ENCODE measurements at regions not wholly inside any gene's neighbourhood (a gene's known extent, or its start where the extent isn't known, plus 50 kb on each side); places are given as distances from the start of the nearest gene placed in this dataset.

DNA sequence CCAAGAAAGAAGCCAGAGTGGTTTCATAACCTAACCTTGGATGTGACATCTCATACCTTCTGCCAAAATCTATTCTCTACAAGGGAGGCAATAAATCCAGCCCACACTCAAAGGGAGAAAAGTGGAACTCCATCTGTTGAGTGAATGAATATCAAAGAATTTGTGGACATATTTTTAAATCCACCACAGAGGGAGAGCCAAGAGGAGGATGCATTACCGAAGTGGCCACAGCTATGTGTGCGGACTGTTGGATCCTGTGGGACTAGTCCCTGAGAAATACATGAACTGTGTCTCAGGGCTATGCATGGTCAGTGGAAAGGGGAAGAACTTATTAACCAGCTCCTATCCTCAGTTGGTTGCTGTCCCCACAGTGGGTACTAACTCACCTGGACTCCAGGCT is 273.9 kb downstream of the NUAK1 start:
- Mint-ChIP-seq H3K27ac (ENCODE audit: low read depth, unreplicated experiment) (no peak overlapping the region), H3K36me3 (ENCODE audit: insufficient read depth, unreplicated experiment) (no peaks in the 10 kb centered on the region), H3K4me1 (ENCODE audit: insufficient read depth, unreplicated experiment) (no peaks in the 10 kb centered on the region), H3K27me3 (ENCODE audit: insufficient read depth, unreplicated experiment) (no peaks in the 10 kb centered on the region), H3K4me3 (ENCODE audit: unreplicated experiment) (no peak overlapping the region), H3K9me3 (ENCODE audit: unreplicated experiment) (no peaks in the 10 kb centered on the region)
- TF ChIP-seq, protein P1, sequence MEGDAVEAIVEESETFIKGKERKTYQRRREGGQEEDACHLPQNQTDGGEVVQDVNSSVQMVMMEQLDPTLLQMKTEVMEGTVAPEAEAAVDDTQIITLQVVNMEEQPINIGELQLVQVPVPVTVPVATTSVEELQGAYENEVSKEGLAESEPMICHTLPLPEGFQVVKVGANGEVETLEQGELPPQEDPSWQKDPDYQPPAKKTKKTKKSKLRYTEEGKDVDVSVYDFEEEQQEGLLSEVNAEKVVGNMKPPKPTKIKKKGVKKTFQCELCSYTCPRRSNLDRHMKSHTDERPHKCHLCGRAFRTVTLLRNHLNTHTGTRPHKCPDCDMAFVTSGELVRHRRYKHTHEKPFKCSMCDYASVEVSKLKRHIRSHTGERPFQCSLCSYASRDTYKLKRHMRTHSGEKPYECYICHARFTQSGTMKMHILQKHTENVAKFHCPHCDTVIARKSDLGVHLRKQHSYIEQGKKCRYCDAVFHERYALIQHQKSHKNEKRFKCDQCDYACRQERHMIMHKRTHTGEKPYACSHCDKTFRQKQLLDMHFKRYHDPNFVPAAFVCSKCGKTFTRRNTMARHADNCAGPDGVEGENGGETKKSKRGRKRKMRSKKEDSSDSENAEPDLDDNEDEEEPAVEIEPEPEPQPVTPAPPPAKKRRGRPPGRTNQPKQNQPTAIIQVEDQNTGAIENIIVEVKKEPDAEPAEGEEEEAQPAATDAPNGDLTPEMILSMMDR (IDR thresholded peaks at IDR 0.05; ENCODE audit: unreplicated experiment): no peak
- intact Hi-C loops (cut with micrococcal nuclease): no loop called here
- ChIA-PET POLR2A (interaction anchor here (0.8 kb wide), 1 partner anchor 18 kb away, joined by 3 read pairs; no protein-coding TSS in a partner anchor), CTCF (interaction anchor here (0.5 kb wide), 1 partner anchor 61 kb away, joined by 3 read pairs; no protein-coding TSS in a partner anchor)
- BruUV-seq (replicated peaks): no TSS peak
- no peak for DNase-seq (ENCODE audit: unreplicated experiment)

DNA sequence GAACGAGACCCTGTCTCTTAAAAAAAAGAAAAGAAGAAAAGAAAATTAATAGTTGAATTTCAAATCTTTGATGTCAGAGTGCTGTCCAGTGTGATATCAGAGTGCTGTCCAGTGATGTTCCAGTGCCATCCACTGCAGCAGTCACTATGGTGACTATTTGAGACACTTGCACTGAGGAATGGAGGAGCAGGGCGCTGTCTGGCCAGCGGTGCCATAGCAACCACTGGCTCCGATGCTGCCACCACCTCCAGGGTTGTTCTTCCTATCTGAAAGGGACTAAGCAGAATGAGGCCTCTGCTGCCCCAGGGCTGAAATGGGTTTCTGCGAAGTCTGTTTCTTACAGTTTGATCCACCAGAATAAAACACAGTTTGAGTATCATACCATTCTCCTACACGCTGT is 272.9 kb downstream of the NUAK1 start:
- Mint-ChIP-seq H3K4me3 (ENCODE audit: unreplicated experiment) (no peak overlapping the region), H3K36me3 (ENCODE audit: insufficient read depth, unreplicated experiment) (no peaks in the 10 kb centered on the region), H3K9me3 (ENCODE audit: unreplicated experiment) (peaks cover 4% of the 10 kb centered on the region), H3K27ac (ENCODE audit: low read depth, unreplicated experiment) (no peak overlapping the region), H3K4me1 (ENCODE audit: insufficient read depth, unreplicated experiment) (no peaks in the 10 kb centered on the region), H3K27me3 (ENCODE audit: insufficient read depth, unreplicated experiment) (no peaks in the 10 kb centered on the region)
- BruUV-seq (replicated peaks): no TSS peak
- ChIA-PET CTCF (no interaction called here), POLR2A (no interaction called here)
- DNase-seq (ENCODE audit: unreplicated experiment): no peak
- intact Hi-C loops (cut with micrococcal nuclease): no loop called here
- TF ChIP-seq, protein P1 (IDR thresholded peaks at IDR 0.05; ENCODE audit: unreplicated experiment): no peak

DNA sequence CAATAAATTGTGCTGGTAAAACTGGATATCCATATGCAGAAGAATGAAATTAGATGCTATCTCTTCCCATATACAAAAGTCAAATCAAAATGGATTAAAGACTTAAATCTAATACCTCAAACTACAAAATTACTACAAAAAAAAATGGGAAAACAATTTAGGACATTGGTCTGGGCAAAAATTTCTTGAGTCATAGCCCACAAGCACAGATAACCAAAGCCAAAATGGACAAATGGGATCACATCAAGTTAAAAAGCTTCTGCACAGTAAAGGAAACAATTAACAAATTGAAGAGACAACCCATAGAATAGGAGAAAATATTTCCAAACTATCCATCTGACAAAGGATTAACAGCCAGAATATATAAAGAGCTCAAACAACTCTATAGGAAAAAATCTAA is 264.6 kb downstream of the NUAK1 start:
- ChIA-PET CTCF (no interaction called here), POLR2A (no interaction called here)
- H3K4me3 Mint-ChIP-seq (ENCODE audit: unreplicated experiment): no peak overlapping the region
- peaks cover 10% of the 10 kb centered on the region for H3K9me3 Mint-ChIP-seq (ENCODE audit: unreplicated experiment)
- no TSS peak for BruUV-seq (replicated peaks)
- H3K36me3 Mint-ChIP-seq (ENCODE audit: insufficient read depth, unreplicated experiment): no peaks in the 10 kb centered on the region
- TF ChIP-seq, protein P1 (IDR thresholded peaks at IDR 0.05; ENCODE audit: unreplicated experiment): no peak
- intact Hi-C loops (cut with micrococcal nuclease): no loop called here
- H3K27me3 Mint-ChIP-seq (ENCODE audit: insufficient read depth, unreplicated experiment): no peaks in the 10 kb centered on the region
- no peaks in the 10 kb centered on the region for H3K4me1 Mint-ChIP-seq (ENCODE audit: insufficient read depth, unreplicated experiment)
- no peak overlapping the region for H3K27ac Mint-ChIP-seq (ENCODE audit: low read depth, unreplicated experiment)
- no peak for DNase-seq (ENCODE audit: unreplicated experiment)

DNA sequence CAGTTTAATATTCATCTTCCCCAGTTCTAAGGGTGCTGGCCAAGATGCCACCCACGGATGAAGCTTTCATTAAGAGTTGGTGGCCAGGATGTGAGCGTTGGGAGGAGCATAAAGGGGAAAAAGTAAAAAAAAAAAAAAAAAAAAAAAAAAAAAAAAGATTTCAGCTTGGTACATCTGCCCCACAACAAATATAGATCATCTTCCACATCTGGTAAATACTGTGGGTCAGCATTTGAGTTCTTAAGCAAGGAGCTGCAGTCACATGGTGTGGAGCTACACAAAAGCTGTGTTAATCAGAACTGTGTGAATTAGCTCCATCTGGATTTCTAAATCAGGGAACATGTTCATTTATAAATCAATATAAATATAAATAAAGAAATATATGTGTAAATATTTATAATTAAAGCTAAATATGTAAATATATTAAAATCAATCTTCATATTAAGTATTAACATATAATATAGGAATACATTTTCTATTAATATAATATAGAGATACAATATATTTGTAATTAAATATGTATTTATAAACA is 262.3 kb downstream of the NUAK1 start:
- Mint-ChIP-seq H3K36me3 (ENCODE audit: insufficient read depth, unreplicated experiment) (no peaks in the 10 kb centered on the region), H3K9me3 (ENCODE audit: unreplicated experiment) (no peaks in the 10 kb centered on the region), H3K4me3 (ENCODE audit: unreplicated experiment) (no peak overlapping the region), H3K4me1 (ENCODE audit: insufficient read depth, unreplicated experiment) (no peaks in the 10 kb centered on the region), H3K27me3 (ENCODE audit: insufficient read depth, unreplicated experiment) (no peaks in the 10 kb centered on the region), H3K27ac (ENCODE audit: low read depth, unreplicated experiment) (no peak overlapping the region)
- TF ChIP-seq, protein P1 (IDR thresholded peaks at IDR 0.05; ENCODE audit: unreplicated experiment): no peak
- ChIA-PET CTCF (interaction anchor here (0.7 kb wide), 2 partner anchors 60 to 260 kb away, joined by 3 read pairs; no protein-coding TSS in a partner anchor), POLR2A (no interaction called here)
- BruUV-seq (replicated peaks): no TSS peak
- DNase-seq (ENCODE audit: unreplicated experiment): no peak
- intact Hi-C loops (cut with micrococcal nuclease): no loop called here

Data from MCF 10A (cell line).